Body of pancreas (tissue), 4 donors: ENCODE measurements at regions not wholly inside any gene's neighbourhood (a gene's known extent, or its start where the extent isn't known, plus 50 kb on each side); places are given as distances from the start of the nearest gene placed in this dataset.

Experiments used
- ATAC-seq: fragments of 150-250 bp; one replicate; pipeline ENCODE4 v1.9.1; 2016
- DNase-seq, 4 donors: peaks; one replicate each; pipeline ENCODE4 v3.0.0-alpha.2; 2019
- H3K27ac ChIP-seq, 4 donors: fragments of 200-600 bp; sonication (generic); 1 replicate in 3 of 4; 2 replicates in 1 of 4; pipeline versions ENCODE4 v1.5.1 to v1.6.1; 2016 to 2019; ENCODE audit warnings: mild to moderate bottlenecking in 1 of 4, mixed read lengths in 1 of 4, moderate library complexity in 1 of 4
- H3K27me3 ChIP-seq, 2 donors: fragments of 200-600 bp; sonication (generic); one replicate each; pipeline ENCODE4 v1.6.0; 2016; ENCODE audit warnings: mild to moderate bottlenecking in 1 of 2
- H3K36me3 ChIP-seq, 2 donors: fragments of 200-600 bp; sonication (generic); replicated peaks in 1 of 2; 2 replicates each; pipeline ENCODE4 v1.5.1; 2016; ENCODE audit warnings: low read depth in 2 of 2; ENCODE audit not compliant: insufficient read depth in 1 of 2
- H3K4me1 ChIP-seq: fragments of 200-600 bp; sonication (generic); one replicate; pipeline ENCODE4 v1.6.0; 2016
- H3K4me3 ChIP-seq, 2 donors: fragments of 200-600 bp; sonication (generic); 1 replicate in 1 of 2; 2 replicates in 1 of 2; pipeline ENCODE4 v1.5.1; 2016 to 2019
- H3K9me3 ChIP-seq, 3 donors: fragments of 200-600 bp; sonication (generic); 1 replicate in 2 of 3; 2 replicates in 1 of 3; pipeline ENCODE4 v1.5.1; 2016
- POLR2A ChIP-seq, 3 donors: fragments of 450-650 bp; IDR thresholded peaks; one replicate each; pipeline ENCODE4 v1.6.1; 2016; ENCODE audit warnings: antibody characterized with exemption in 3 of 3, mild to moderate bottlenecking in 2 of 3
- WGBS, 2 donors: methylation state at CpG; one replicate each; pipeline ENCODE4 v1.1.5; 2017; 5-methylcytosine and 5-hydroxymethylcytosine counted together
- intact Hi-C: fragments of 100-400 bp; cut with DNase I; formaldehyde crosslinking; loops from one replicate; pipeline ENCODE4 v1.15.1; 2023
- TF ChIP-seq, protein P1 (sequence below), 7 experiments: fragments of 450-650 bp in 4 of 7; fragments of 200-600 bp in 3 of 7; sonication (generic) in 3 of 7; IDR thresholded peaks; one replicate each; pipeline ENCODE4 v1.5.1; 2016 to 2019; ENCODE audit warnings: antibody characterized with exemption in 7 of 7

DNA sequence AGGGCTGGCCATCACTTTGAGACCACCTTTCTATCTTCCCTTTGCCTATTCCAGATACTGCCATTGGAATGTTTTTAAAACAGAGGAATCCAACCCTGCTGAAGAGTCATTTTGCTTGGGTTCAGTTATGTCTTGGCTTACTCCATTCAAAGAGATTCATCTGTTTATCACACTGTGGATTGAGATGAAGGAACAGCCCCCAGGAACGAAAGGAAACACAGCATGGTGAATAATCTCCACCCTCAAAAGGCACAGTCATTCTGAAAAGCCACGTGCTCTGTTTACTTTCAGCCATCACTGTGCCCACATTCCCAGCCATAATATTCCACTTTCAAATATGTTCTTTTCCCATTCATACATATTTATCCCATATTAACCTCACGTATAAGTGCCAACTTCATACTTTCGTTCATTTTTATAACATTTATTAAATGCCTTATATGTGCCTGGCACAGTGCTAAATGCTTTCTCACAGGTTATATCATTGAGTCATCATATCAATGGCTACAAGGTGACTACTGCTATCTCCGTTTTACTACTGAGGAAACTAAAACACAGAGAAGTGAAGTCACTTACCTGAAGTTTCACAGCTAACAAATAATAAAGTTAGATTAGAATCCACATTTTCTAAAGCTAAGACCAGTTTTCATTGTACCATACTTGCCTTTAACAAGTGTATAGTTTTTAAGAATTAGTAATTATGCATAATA is 143.6 kb downstream of the OSR1 start:
- no peaks in the 10 kb centered on the region for H3K4me1 ChIP-seq
- no peak for DNase-seq
- no peaks in the 10 kb centered on the region for H3K9me3 ChIP-seq
- no peaks in the 10 kb centered on the region for H3K27me3 ChIP-seq
- ATAC-seq = no peak
- intact Hi-C loops = no loop called here
- TF ChIP-seq, protein P1, sequence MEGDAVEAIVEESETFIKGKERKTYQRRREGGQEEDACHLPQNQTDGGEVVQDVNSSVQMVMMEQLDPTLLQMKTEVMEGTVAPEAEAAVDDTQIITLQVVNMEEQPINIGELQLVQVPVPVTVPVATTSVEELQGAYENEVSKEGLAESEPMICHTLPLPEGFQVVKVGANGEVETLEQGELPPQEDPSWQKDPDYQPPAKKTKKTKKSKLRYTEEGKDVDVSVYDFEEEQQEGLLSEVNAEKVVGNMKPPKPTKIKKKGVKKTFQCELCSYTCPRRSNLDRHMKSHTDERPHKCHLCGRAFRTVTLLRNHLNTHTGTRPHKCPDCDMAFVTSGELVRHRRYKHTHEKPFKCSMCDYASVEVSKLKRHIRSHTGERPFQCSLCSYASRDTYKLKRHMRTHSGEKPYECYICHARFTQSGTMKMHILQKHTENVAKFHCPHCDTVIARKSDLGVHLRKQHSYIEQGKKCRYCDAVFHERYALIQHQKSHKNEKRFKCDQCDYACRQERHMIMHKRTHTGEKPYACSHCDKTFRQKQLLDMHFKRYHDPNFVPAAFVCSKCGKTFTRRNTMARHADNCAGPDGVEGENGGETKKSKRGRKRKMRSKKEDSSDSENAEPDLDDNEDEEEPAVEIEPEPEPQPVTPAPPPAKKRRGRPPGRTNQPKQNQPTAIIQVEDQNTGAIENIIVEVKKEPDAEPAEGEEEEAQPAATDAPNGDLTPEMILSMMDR (IDR thresholded peaks at IDR 0.05) = no peak
- no peak for TF ChIP-seq POLR2A (IDR thresholded peaks at IDR 0.05)
- 73 to 83% methylated on average over 5 of the region's 5 CpGs for WGBS, 2 donors
- H3K36me3 ChIP-seq = no peaks in the 10 kb centered on the region
- H3K27ac ChIP-seq = no peak overlapping the region
- no peak overlapping the region for H3K4me3 ChIP-seq

DNA sequence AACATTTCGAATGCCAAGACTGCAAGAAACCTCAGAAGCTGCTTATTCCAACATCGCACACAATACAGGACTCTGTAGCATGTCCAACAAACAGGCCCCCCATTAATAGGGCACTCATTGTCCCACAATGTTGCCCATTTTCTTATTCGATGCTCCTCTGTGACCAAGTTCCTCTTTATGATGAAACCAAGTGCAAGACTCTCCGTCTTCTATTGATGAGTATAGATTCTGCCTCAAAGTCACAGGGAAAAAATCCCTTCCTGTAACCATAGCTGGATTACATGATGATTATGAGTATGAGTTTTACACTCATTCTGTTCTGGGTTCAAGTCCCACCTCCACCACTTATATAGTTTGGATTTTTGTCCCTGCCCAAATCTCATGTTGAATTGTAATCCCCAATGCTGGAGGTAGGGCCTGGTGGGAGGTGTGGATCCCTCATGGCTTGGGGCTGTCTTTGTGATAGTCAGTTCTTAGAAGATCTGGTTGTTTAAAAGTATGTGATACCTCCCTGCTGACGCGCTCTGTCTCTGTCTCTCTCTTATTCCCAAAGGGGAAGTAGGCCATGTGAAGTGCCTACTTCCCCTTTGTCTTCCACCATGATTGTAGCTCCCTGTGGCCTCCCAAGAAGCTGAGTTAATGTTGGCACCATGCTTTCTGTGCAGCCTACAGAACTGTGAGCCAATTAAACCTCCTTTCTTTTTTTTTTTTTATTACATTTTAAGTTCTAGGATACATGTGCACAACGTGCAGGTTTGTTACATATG is 148.7 kb downstream of the OSR1 start:
- Histone ChIP-seq H3K4me3 (no peak overlapping the region), H3K4me1 (no peaks in the 10 kb centered on the region), H3K9me3 (no peaks in the 10 kb centered on the region), H3K27ac (no peak overlapping the region), H3K36me3 (no peaks in the 10 kb centered on the region), H3K27me3 (no peaks in the 10 kb centered on the region)
- no peak for DNase-seq
- TF ChIP-seq, protein P1 (IDR thresholded peaks at IDR 0.05) = no peak
- WGBS, 2 donors = 89 to 94% methylated on average over 7 of the region's 7 CpGs
- intact Hi-C loops = no loop called here
- no peak for ATAC-seq

- no peak overlapping the region for H3K27ac ChIP-seq
- DNase-seq = no peak
- H3K4me1 ChIP-seq = no peaks in the 10 kb centered on the region
- intact Hi-C loops = no loop called here
- H3K36me3 ChIP-seq = no peaks in the 10 kb centered on the region
- WGBS, 2 donors = 72 to 79% methylated on average over 4 of the region's 4 CpGs
- no peaks in the 10 kb centered on the region for H3K9me3 ChIP-seq
- H3K27me3 ChIP-seq = no peaks in the 10 kb centered on the region
- no peak for ATAC-seq
- no peak overlapping the region for H3K4me3 ChIP-seq
- no peak for TF ChIP-seq POLR2A (IDR thresholded peaks at IDR 0.05)
- TF ChIP-seq, protein P1 (IDR thresholded peaks at IDR 0.05) = no peak
Measured at GRCh38 chr2:19208479-19209199, 149.8 kb downstream of the OSR1 start.

DNA sequence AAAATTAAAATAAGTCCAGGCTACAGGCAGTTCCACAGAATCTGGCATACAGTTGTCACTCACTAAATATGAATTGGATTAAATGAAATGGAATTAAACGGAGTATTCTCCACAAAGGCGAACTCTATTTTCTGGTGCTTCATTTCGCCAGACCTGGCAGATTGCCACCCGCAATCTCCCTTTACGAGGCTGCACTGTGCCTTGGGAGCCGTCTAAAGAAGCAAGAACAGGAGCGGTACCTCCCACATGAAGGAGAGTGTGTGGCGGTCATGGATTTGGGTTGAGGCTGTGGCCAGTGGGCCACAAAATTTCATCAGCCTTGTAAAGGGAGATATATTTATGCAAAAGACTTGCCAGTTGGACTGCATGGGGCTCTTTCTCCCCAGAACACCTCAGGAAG is 151.0 kb downstream of the OSR1 start:
- intact Hi-C loops = no loop called here
- ATAC-seq (no peak), DNase-seq (no peak)
- 89 to 94% methylated on average over 8 of the region's 8 CpGs for WGBS, 2 donors
- TF ChIP-seq POLR2A (IDR thresholded peaks at IDR 0.05) = no peak
- TF ChIP-seq, protein P1 (IDR thresholded peaks at IDR 0.05) = no peak
- Histone ChIP-seq H3K9me3 (no peaks in the 10 kb centered on the region), H3K4me3 (no peak overlapping the region), H3K27me3 (no peaks in the 10 kb centered on the region), H3K4me1 (no peaks in the 10 kb centered on the region), H3K27ac (no peak overlapping the region), H3K36me3 (no peaks in the 10 kb centered on the region)
